ENCODE measurements at regions not wholly inside any gene's neighbourhood (a gene's known extent, or its start where the extent isn't known, plus 50 kb on each side); places are given as distances from the start of the nearest gene placed in this dataset.

DNA sequence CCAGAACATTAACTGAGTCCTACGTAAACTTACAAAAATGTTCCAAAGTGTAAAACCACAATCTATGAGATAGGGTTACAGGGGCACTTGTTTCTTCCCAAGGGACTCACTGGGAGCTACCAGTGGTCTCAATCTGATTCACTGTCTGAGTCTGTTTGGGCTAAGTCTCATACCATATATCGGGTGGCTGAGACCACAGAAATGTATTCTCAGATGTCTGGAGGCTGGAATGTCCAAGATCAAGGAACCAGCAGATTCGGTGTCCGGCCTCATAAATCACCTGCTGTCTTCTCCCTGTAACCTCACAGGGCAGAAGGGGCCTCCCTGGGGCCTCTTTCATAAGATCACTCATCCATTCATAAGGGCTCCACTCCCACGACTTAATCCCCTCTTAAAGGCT lies 616.3 kb upstream of the TMEM132C start:
- H3K9me1 ChIP-seq (replicated peaks; ENCODE audit: control insufficient read depth, extremely low read depth, insufficient read depth, low read length), result no peaks in the 10 kb centered on the region
- dilution Hi-C loops (cut with MboI; ENCODE audit: extremely low pct_ligation_motif_present, low sequenced_read_pairs), result no loop called here
- DNase-seq (ENCODE audit: low read depth, low spot score) (no peak), FAIRE-seq (no peak)
- intact Hi-C loops (cut with micrococcal nuclease), result no loop called here
- no peak overlapping the region for H3K27ac ChIP-seq (ENCODE audit: insufficient read depth, low read depth, low read length)
- POLR2A ChIA-PET, result no interaction called here
- TF ChIP-seq JUN (IDR thresholded peaks at IDR 0.05; ENCODE audit: borderline replicate concordance, insufficient read depth, insufficient read length, low read depth), result no peak
- TF ChIP-seq GATA2 (IDR thresholded peaks at IDR 0.05; ENCODE audit: insufficient read depth, insufficient read length, low read depth, low read length), result no peak
- TF ChIP-seq EZH2 (IDR thresholded peaks at IDR 0.05; ENCODE audit: borderline replicate concordance, low read depth, low read length, severe bottlenecking), result no peak
- no peak for TF ChIP-seq FOS (IDR thresholded peaks at IDR 0.05; ENCODE audit: borderline replicate concordance, insufficient read depth, low read length)
- no peak for TF ChIP-seq POLR2A (IDR thresholded peaks at IDR 0.05; ENCODE audit: low read depth, low read length)
- TF ChIP-seq, protein P1, sequence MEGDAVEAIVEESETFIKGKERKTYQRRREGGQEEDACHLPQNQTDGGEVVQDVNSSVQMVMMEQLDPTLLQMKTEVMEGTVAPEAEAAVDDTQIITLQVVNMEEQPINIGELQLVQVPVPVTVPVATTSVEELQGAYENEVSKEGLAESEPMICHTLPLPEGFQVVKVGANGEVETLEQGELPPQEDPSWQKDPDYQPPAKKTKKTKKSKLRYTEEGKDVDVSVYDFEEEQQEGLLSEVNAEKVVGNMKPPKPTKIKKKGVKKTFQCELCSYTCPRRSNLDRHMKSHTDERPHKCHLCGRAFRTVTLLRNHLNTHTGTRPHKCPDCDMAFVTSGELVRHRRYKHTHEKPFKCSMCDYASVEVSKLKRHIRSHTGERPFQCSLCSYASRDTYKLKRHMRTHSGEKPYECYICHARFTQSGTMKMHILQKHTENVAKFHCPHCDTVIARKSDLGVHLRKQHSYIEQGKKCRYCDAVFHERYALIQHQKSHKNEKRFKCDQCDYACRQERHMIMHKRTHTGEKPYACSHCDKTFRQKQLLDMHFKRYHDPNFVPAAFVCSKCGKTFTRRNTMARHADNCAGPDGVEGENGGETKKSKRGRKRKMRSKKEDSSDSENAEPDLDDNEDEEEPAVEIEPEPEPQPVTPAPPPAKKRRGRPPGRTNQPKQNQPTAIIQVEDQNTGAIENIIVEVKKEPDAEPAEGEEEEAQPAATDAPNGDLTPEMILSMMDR (IDR thresholded peaks at IDR 0.05; ENCODE audit: extremely low read depth in 1 of 2, insufficient read depth in 1 of 2, low read depth in 1 of 2, low read length in 2 of 2), result no peak
- TF ChIP-seq, protein P2, sequence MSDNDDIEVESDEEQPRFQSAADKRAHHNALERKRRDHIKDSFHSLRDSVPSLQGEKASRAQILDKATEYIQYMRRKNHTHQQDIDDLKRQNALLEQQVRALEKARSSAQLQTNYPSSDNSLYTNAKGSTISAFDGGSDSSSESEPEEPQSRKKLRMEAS (IDR thresholded peaks at IDR 0.05; ENCODE audit: insufficient read depth, insufficient read length), result no peak
- no peak for TF ChIP-seq MYC (IDR thresholded peaks at IDR 0.05; ENCODE audit: low read depth, low read length)
- no peak for TF ChIP-seq POLR2AphosphoS5 (IDR thresholded peaks at IDR 0.05; ENCODE audit: insufficient read depth, low read depth, low read length)
- no peaks in the 10 kb centered on the region for H3K36me3 ChIP-seq (ENCODE audit: control insufficient read depth in 2 of 2, extremely low read depth in 1 of 2, insufficient read depth in 2 of 2, low read length in 2 of 2)
- BruUV-seq (replicated peaks), result no TSS peak
- H3K4me2 ChIP-seq (ENCODE audit: insufficient read depth, low read length), result no peak overlapping the region
- H2AFZ ChIP-seq (ENCODE audit: low read depth, low read length), result no peak overlapping the region
- no peak overlapping the region for H3K4me3 ChIP-seq (replicated peaks in 1 of 3; ENCODE audit: insufficient read depth in 1 of 3, low read depth in 1 of 3, low read length in 3 of 3)
- no peaks in the 10 kb centered on the region for H3K4me1 ChIP-seq (ENCODE audit: control insufficient read depth, extremely low read depth, insufficient read depth, low read length)
- CTCF ChIA-PET, result no interaction called here
- no peaks in the 10 kb centered on the region for H3K79me2 ChIP-seq (ENCODE audit: control insufficient read depth, insufficient read depth, low read length)
- H4K20me1 ChIP-seq (replicated peaks; ENCODE audit: control insufficient read depth, extremely low read depth, insufficient read depth, low read length), result no peaks in the 10 kb centered on the region
- no peaks in the 10 kb centered on the region for H3K9me3 ChIP-seq (replicated peaks; ENCODE audit: control insufficient read depth, insufficient read depth, low read length)
- H3K9ac ChIP-seq (replicated peaks; ENCODE audit: extremely low read depth, insufficient read depth, low read length), result no peak overlapping the region
- H3K27me3 ChIP-seq (ENCODE audit: control insufficient read depth in 2 of 2, insufficient read depth in 2 of 2, low read length in 2 of 2), result no peaks in the 10 kb centered on the region

Data from endothelial cell of umbilical vein (primary cell).